Heart right ventricle (tissue), 16 donors: ENCODE measurements at regions not wholly inside any gene's neighbourhood (a gene's known extent, or its start where the extent isn't known, plus 50 kb on each side); places are given as distances from the start of the nearest gene placed in this dataset.

Source experiments
- ATAC-seq, 8 donors: fragments of 200-7000 bp; cut with Tn5 transposase; one replicate each; pipeline ENCODE4 v1.9.1; 2020; ENCODE audit warnings: mild to moderate bottlenecking in 8 of 8, moderate library complexity in 8 of 8, moderate number of reproducible peaks in 1 of 8
- DNase-seq, 2 donors: peaks; one replicate each; pipeline ENCODE4 v3.0.0-alpha.2; 2020
- H3K27ac ChIP-seq, 10 donors: fragments of 200-600 bp; sonication (generic) in 2 of 10; one replicate each; pipeline versions ENCODE4 v1.5.0 to v1.8.0; 2020 to 2022; ENCODE audit warnings: mild to moderate bottlenecking in 3 of 10
- H3K27me3 ChIP-seq, 7 donors: fragments of 200-600 bp; one replicate each; pipeline ENCODE4 v1.8.0; 2021 to 2022; ENCODE audit warnings: mild to moderate bottlenecking in 2 of 7
- H3K36me3 ChIP-seq, 9 donors: fragments of 200-600 bp; sonication (generic) in 1 of 9; one replicate each; pipeline versions ENCODE4 v1.5.0 to v1.8.0; 2020 to 2022; ENCODE audit warnings: mild to moderate bottlenecking in 2 of 9
- H3K4me1 ChIP-seq, 9 donors: fragments of 200-600 bp; sonication (generic) in 1 of 9; one replicate each; pipeline versions ENCODE4 v1.5.0 to v1.8.0; 2020 to 2022; ENCODE audit warnings: mild to moderate bottlenecking in 4 of 9
- H3K4me3 ChIP-seq, 10 donors: fragments of 200-600 bp; sonication (generic) in 2 of 10; one replicate each; pipeline versions ENCODE4 v1.5.0 to v1.8.0; 2020 to 2022; ENCODE audit warnings: mild to moderate bottlenecking in 7 of 10, moderate library complexity in 2 of 10
- H3K9me3 ChIP-seq, 11 donors: fragments of 200-600 bp in 10 of 11; sonication (generic) in 2 of 11; one replicate each; pipeline versions ENCODE4 v1.5.0 to v1.8.0; 2013 to 2022; ENCODE audit warnings: mild to moderate bottlenecking in 2 of 11, control low read depth in 1 of 11, moderate library complexity in 1 of 11
- CTCF ChIP-seq, 9 donors: fragments of 200-600 bp; sonication (generic) in 2 of 9; IDR thresholded peaks; one replicate each; pipeline versions ENCODE4 v1.5.0 to v1.8.0; 2021 to 2022; ENCODE audit warnings: antibody characterized with exemption in 9 of 9, mild to moderate bottlenecking in 5 of 9, moderate library complexity in 1 of 9
- WGBS, 2 donors: extraction: QIAGEN DNeasy Blood & Tissue Kit; methylation state at CpG; one replicate each; pipeline ENCODE4 v1.1.7; 2013; ENCODE audit warnings: inconsistent platforms in 1 of 2; 5-methylcytosine and 5-hydroxymethylcytosine counted together
- intact Hi-C, 10 donors: fragments of 100-400 bp; cut with DNase I; formaldehyde crosslinking; loops; one replicate each; pipeline versions ENCODE4 v1.11.1 to v1.14.2; 2022
- donor health status: Arrhythmogenic right ventricular cardiomyopathy.
- donor health status: ischemic (EF 13 %, LVEDD 7.1; RV severe dilation, severe dysfunction).
- donor health status: healthy with polysubstance abuse.
- donor health status: DM: no; HTN: yes; CAD: no.
- donor health status: DM: no; HTN: no; CAD: no.
- donor health status: ischemic (EF 25% LVEDD 6.9; RV normal size, moderate dysfunction).
- donor health status: ischemic (EF 25% LVEDD 5.7; RV mildly dilated, moderate dysfunction).
- donor health status: healthy.
- donor health status: DM: yes; HTN: yes; CAD: no.
- donor health status: Ischemic cardiomyopathy.
- donor health status: ischemic (EF 35%, LVEDD 5.7; RV mildly dilated, moderate dysfunction).
- donor health status: nonischemic (EF 11% LVEDD 7.7; RV severe dilation, severe dysfunction).
- donor health status: DM: yes; HTN: yes; CAD: no.
- donor health status: PGD.
- donor health status: ischemic (EF 29% LVEDD 5.4; RV normal size, mild dysfunction).
- donor health status: nonischemic (EF 23%, LVEDD 6.1; RV moderate dilation, normal function).

DNA sequence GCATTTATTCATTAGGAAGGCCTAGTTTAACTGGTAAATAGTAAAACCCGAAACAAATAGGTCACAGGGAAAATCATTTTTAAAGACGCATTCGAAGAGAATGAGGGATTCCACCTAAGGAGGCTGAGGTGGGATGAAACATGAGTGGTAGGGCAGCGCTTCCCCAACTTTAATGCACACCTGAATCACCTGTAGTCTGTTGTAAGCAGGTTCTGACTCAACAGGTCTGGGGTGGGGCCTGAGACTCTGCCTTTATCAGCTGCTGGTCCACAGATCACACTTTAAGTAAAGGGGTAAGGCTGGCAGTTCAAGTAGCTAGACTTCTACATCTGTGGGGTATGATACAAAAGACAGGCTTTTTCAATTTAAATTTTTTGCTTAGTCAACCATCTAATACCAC lies 223.5 kb upstream of the UBE2E2 start:
- no peak for DNase-seq
- peaks cover 0 to 7% (median 0%) of the 10 kb centered on the region in 11 donors for H3K9me3 ChIP-seq
- no peaks in the 10 kb centered on the region for H3K27me3 ChIP-seq
- 97% methylated on average over 4 of the region's 4 CpGs for WGBS, 2 donors
- intact Hi-C loops, result no loop called here
- H3K27ac ChIP-seq, result no peak overlapping the region
- no peak for TF ChIP-seq CTCF (IDR thresholded peaks at IDR 0.05)
- H3K36me3 ChIP-seq, result no peaks in the 10 kb centered on the region
- H3K4me1 ChIP-seq, result peaks cover 0 to 11% (median 8%) of the 10 kb centered on the region in 9 donors
- no peak overlapping the region for H3K4me3 ChIP-seq
- no peak for ATAC-seq

DNA sequence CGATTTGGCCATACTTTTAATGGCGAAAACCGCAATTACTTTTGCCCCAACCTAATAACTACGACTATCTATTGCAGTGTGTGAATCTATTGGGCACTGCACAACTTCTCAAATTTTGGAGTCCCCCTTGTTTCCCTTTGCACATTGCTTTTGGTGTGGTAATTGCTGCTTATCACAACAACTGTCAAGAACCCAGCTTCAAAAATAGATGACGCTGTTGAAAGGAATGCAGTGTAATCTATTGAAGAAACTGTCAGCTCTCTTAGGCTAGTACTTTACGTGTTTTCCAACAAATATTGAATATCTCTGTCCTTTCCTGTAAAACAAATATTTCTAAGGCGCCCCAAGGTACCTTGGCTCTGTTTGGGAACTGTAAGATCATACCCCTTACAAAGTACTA lies 222.8 kb upstream of the UBE2E2 start:
- DNase-seq, result no peak
- intact Hi-C loops, result no loop called here
- peaks cover 0 to 11% (median 8%) of the 10 kb centered on the region in 9 donors for H3K4me1 ChIP-seq
- H3K9me3 ChIP-seq, result peaks cover 0 to 10% (median 0%) of the 10 kb centered on the region in 11 donors
- TF ChIP-seq CTCF (IDR thresholded peaks at IDR 0.05), result no peak
- H3K36me3 ChIP-seq, result no peaks in the 10 kb centered on the region
- 49 to 57% methylated on average over 7 of the region's 7 CpGs for WGBS, 2 donors
- no peak overlapping the region for H3K4me3 ChIP-seq
- H3K27me3 ChIP-seq, result no peaks in the 10 kb centered on the region
- H3K27ac ChIP-seq, result no peak overlapping the region
- peak in 5 of 8 donors; percentile 44 to 59 (median 55) for ATAC-seq

- H3K4me3 ChIP-seq, result no peak overlapping the region
- no peaks in the 10 kb centered on the region for H3K27me3 ChIP-seq
- H3K4me1 ChIP-seq, result peaks cover 0 to 11% (median 8%) of the 10 kb centered on the region in 9 donors
- 91 to 92% methylated on average over 3 of the region's 3 CpGs for WGBS, 2 donors
- H3K9me3 ChIP-seq, result peaks cover 0 to 19% (median 0%) of the 10 kb centered on the region in 11 donors
- no peaks in the 10 kb centered on the region for H3K36me3 ChIP-seq
- no peak for ATAC-seq
- H3K27ac ChIP-seq, result no peak overlapping the region
- intact Hi-C loops, result no loop called here
- DNase-seq, result no peak
- TF ChIP-seq CTCF (IDR thresholded peaks at IDR 0.05), result no peak
These were observed 222.0 kb upstream of the UBE2E2 start for GRCh38 chr3:22981166-22981565.

DNA sequence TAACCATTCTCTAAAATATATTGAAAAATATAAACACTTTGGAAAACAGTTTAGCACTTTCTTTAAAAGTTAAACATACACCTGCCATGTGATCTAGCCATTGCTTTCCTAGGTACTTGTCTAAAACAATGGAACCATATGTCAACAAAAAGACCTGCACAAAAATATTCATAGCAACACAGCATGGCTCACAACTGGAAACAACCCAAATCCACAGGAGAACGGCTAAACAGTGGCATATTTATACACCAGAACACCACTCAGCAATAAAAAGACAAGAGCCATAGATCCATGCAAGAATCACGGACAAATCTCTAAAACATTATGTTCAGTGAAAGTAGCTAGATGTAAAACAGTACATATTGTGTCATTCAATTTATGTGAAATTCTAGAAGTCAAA lies 221.3 kb upstream of the UBE2E2 start:
- ATAC-seq, result no peak
- no peak overlapping the region for H3K4me3 ChIP-seq
- WGBS, 2 donors, result 61 to 77% methylated on average over 2 of the region's 2 CpGs
- H3K4me1 ChIP-seq, result peaks cover 0 to 11% (median 8%) of the 10 kb centered on the region in 9 donors
- no peaks in the 10 kb centered on the region for H3K27me3 ChIP-seq
- DNase-seq, result no peak
- peaks cover 0 to 20% (median 0%) of the 10 kb centered on the region in 11 donors for H3K9me3 ChIP-seq
- no peaks in the 10 kb centered on the region for H3K36me3 ChIP-seq
- intact Hi-C loops, result no loop called here
- H3K27ac ChIP-seq, result no peak overlapping the region
- no peak for TF ChIP-seq CTCF (IDR thresholded peaks at IDR 0.05)
